ENCODE measurements at regions not wholly inside any gene's neighbourhood (a gene's known extent, or its start where the extent isn't known, plus 50 kb on each side); places are given as distances from the start of the nearest gene placed in this dataset.

DNA sequence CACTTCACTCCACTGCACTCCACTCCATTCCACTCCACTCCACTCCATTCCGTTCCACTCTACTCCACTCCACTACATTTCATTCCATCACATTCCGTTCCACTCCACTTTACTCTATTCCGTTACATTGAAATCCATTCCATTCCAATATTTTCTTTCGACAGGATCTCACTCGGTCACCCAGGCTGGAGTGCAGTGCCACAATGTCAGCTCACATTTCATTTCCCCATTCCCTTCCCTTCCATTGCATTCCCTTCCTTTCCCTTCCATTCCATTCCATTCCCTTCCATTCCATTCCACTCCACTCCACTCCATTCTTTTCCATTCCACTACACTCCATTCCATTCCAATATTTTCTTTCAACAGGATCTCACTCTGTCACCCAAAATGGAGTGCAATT, 1407.6 kb upstream of the USP9Y start:
- DNase-seq (ENCODE audit: low spot score), result no peak

- DNase-seq (ENCODE audit: low spot score), result peak; percentile 3
Observed at GRCh38 chrY:11334151-11334550, 1366.9 kb upstream of the USP9Y start.
